OCI-LY7 (cell line): ENCODE measurements at regions not wholly inside any gene's neighbourhood (a gene's known extent, or its start where the extent isn't known, plus 50 kb on each side); places are given as distances from the start of the nearest gene placed in this dataset.

ENCODE experiments used
- BruUV-seq: library from RNA; stranded (reverse); fragments of 400-500 nt; replicated peaks from 2 replicates; lab custom pipeline; 2021; lab: Mats Ljungman, UMichigan
- CTCF ChIA-PET: fragments of 300-600 bp; sonication (Branson Sonifier 250); formaldehyde crosslinking; loops from one replicate; lab custom pipeline; 2022; ENCODE audit warnings: antibody characterized with exemption; ENCODE audit not compliant: unreplicated experiment; lab: Charles Lee
- POLR2A ChIA-PET: fragments of 300-600 bp; sonication (Branson Sonifier 250); formaldehyde crosslinking; loops from one replicate; lab custom pipeline; 2022; ENCODE audit warnings: antibody characterized with exemption; lab: Charles Lee
- DNase-seq: peaks from one replicate; pipeline ENCODE4 v3.0.0-alpha.2; 2015; ENCODE audit warnings: low spot score
- H2AFZ ChIP-seq: fragments of 200-600 bp; sonication (generic), shearing (Covaris generic); 2 replicates; pipeline ENCODE4 v1.6.1; 2014; ENCODE audit warnings: mild to moderate bottlenecking, antibody characterized with exemption, low read length, moderate library complexity
- H3K27ac ChIP-seq: fragments of 200-600 bp; sonication (generic); 2 replicates; pipeline ENCODE4 v1.5.1; 2014; ENCODE audit warnings: mixed run types, low read depth, mild to moderate bottlenecking, moderate library complexity, low read length, inconsistent platforms; ENCODE audit not compliant: poor library complexity, severe bottlenecking
- H3K36me3 ChIP-seq: fragments of 200-600 bp; sonication (generic); 2 replicates; pipeline ENCODE4 v1.6.1; 2014; ENCODE audit warnings: mild to moderate bottlenecking, antibody characterized with exemption, low read length, moderate library complexity, mixed read lengths; ENCODE audit not compliant: insufficient read depth
- H3K4me1 ChIP-seq: fragments of 200-600 bp; sonication (generic); 2 replicates; pipeline ENCODE4 v1.5.1; 2014; ENCODE audit warnings: mild to moderate bottlenecking, low read length; ENCODE audit not compliant: insufficient read depth, poor library complexity, severe bottlenecking
- H3K4me2 ChIP-seq: fragments of 200-600 bp; sonication (generic); 2 replicates; pipeline ENCODE4 v1.6.1; 2014; ENCODE audit warnings: mild to moderate bottlenecking, low read length
- H3K4me3 ChIP-seq: fragments of 200-600 bp; sonication (generic); 2 replicates; pipeline ENCODE4 v1.5.1; 2014; ENCODE audit warnings: mild to moderate bottlenecking, low read depth, low read length; ENCODE audit not compliant: poor library complexity, severe bottlenecking
- H3K79me2 ChIP-seq: fragments of 200-600 bp; sonication (generic); 2 replicates; pipeline ENCODE4 v1.6.1; 2016; ENCODE audit warnings: low read depth, mild to moderate bottlenecking, low read length, moderate library complexity, mixed read lengths; ENCODE audit not compliant: insufficient read depth
- H3K9me2 ChIP-seq: fragments of 200-600 bp; sonication (generic); 2 replicates; pipeline ENCODE4 v1.6.1; 2016; ENCODE audit warnings: mild to moderate bottlenecking, low read length, mixed read lengths; ENCODE audit not compliant: insufficient read depth
- H3K9me3 ChIP-seq: fragments of 200-600 bp; sonication (generic); 2 replicates; pipeline ENCODE4 v1.6.1; 2014; ENCODE audit warnings: mild to moderate bottlenecking, mixed run types, low read length, mixed read lengths
- H4K20me1 ChIP-seq: fragments of 200-600 bp; sonication (generic); 2 replicates; pipeline ENCODE4 v1.6.1; 2014; ENCODE audit warnings: mild to moderate bottlenecking, antibody characterized with exemption, low read length, moderate library complexity, mixed read lengths; ENCODE audit not compliant: insufficient read depth
- CTCF ChIP-seq: fragments of 200-600 bp; sonication (generic); conservative IDR thresholded peaks from 2 replicates; pipeline ENCODE4 v1.5.1; 2014; ENCODE audit warnings: mild to moderate bottlenecking, antibody characterized with exemption, low read length, moderate library complexity, mixed read lengths
- EZH2phosphoT487 ChIP-seq: fragments of 200-600 bp; sonication (generic); IDR thresholded peaks from 2 replicates; pipeline ENCODE4 v1.6.1; 2018; ENCODE audit warnings: low read depth, borderline replicate concordance, mild to moderate bottlenecking, mixed run types, antibody characterized with exemption, low read length, moderate library complexity, mixed read lengths
- intact Hi-C: fragments of 100-400 bp; cut with micrococcal nuclease; formaldehyde crosslinking; loops from one replicate; pipeline ENCODE4 v1.10.0; 2022; ENCODE audit not compliant: unreplicated experiment

GRCh38 chr7:97623333-97623732, 108.6 kb upstream of the TAC1 start:
- no peak for TF ChIP-seq EZH2phosphoT487
- TF ChIP-seq CTCF, result no peak
- POLR2A ChIA-PET, result no interaction called here
- Histone ChIP-seq H3K36me3 (no peaks in the 10 kb centered on the region), H3K27ac (no peak overlapping the region), H3K4me1 (no peaks in the 10 kb centered on the region), H2AFZ (no peak overlapping the region), H3K9me3 (no peaks in the 10 kb centered on the region), H3K4me2 (no peak overlapping the region), H4K20me1 (no peaks in the 10 kb centered on the region), H3K9me2 (no peaks in the 10 kb centered on the region), H3K4me3 (no peak overlapping the region), H3K79me2 (no peaks in the 10 kb centered on the region; the same call in 1 of the 2 replicates)
- CTCF ChIA-PET, result no interaction called here
- intact Hi-C loops, result no loop called here
- BruUV-seq, result no TSS peak
- DNase-seq, result no peak

GRCh38 chr7:97630116-97630515, 101.8 kb upstream of the TAC1 start:
- intact Hi-C loops, result no loop called here
- CTCF ChIA-PET, result no interaction called here
- BruUV-seq, result no TSS peak
- Histone ChIP-seq H3K9me2 (no peaks in the 10 kb centered on the region), H3K4me2 (no peak overlapping the region), H3K36me3 (no peaks in the 10 kb centered on the region), H3K4me1 (no peaks in the 10 kb centered on the region), H3K9me3 (no peaks in the 10 kb centered on the region), H2AFZ (no peak overlapping the region), H3K4me3 (no peak overlapping the region), H3K27ac (no peak overlapping the region), H3K79me2 (no peaks in the 10 kb centered on the region; the same call in 1 of the 2 replicates), H4K20me1 (no peaks in the 10 kb centered on the region)
- POLR2A ChIA-PET, result no interaction called here
- TF ChIP-seq EZH2phosphoT487, result no peak
- TF ChIP-seq CTCF, result no peak
- DNase-seq, result no peak

- TF ChIP-seq CTCF (no peak), EZH2phosphoT487 (no peak)
- intact Hi-C loops, result no loop called here
- Histone ChIP-seq H2AFZ (no peak overlapping the region), H3K9me3 (no peaks in the 10 kb centered on the region), H3K79me2 (no peaks in the 10 kb centered on the region), H3K36me3 (no peaks in the 10 kb centered on the region), H3K4me2 (no peak overlapping the region), H3K4me1 (no peaks in the 10 kb centered on the region), H3K27ac (no peak overlapping the region), H4K20me1 (no peaks in the 10 kb centered on the region), H3K4me3 (no peak overlapping the region), H3K9me2 (no peaks in the 10 kb centered on the region)
- no TSS peak for BruUV-seq
- ChIA-PET POLR2A (interaction anchor here (1.0 kb wide), 1 partner anchor 13 kb away, joined by 3 read pairs; no protein-coding TSS in a partner anchor), CTCF (no interaction called here)
- no peak for DNase-seq
Measured at GRCh38 chr7:97635622-97636021, 96.3 kb upstream of the TAC1 start.
